ENCODE measurements at regions not wholly inside any gene's neighbourhood (a gene's known extent, or its start where the extent isn't known, plus 50 kb on each side); places are given as distances from the start of the nearest gene placed in this dataset.

DNA sequence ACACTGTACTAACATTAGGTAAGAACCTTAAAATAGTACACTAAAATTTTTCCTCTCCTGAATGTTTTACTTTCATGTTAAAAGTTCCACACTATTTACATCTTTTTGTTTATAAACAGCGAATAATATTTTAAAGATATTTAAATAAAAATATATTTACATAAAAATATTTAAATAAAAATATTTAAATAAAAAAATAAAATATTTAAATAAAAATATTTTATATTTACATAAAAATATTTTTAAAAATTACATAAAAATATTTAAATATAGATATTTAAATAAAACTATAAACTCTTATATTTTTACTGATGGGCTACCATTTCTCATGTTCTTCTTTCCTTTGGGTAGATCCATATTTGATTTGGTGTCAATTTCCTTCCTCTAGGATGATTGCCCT is 619.0 kb downstream of the ANKRD7 start:
- no peak overlapping the region for H3K4me3 ChIP-seq (ENCODE audit: low read length)
- H3K4me2 ChIP-seq (ENCODE audit: low read length), result no peak overlapping the region
- H3K27me3 ChIP-seq (ENCODE audit: low read depth, low read length), result no peaks in the 10 kb centered on the region
- H3K27ac ChIP-seq (ENCODE audit: low read length), result no peak overlapping the region
- H3K36me3 ChIP-seq (replicated peaks; ENCODE audit: low read depth, low read length), result no peaks in the 10 kb centered on the region
- no peaks in the 10 kb centered on the region for H3K9me3 ChIP-seq (ENCODE audit: insufficient read depth, low read length)
- peaks cover 5% of the 10 kb centered on the region; the same call in 1 of the 2 replicates for H3K4me1 ChIP-seq (ENCODE audit: low read length)
- no peak overlapping the region for H2AFZ ChIP-seq (ENCODE audit: low read depth, low read length)
- no peaks in the 10 kb centered on the region for H3K79me2 ChIP-seq (ENCODE audit: low read length)
- TF ChIP-seq EZH2phosphoT487 (IDR thresholded peaks at IDR 0.05; ENCODE audit: low read depth), result no peak
- TF ChIP-seq CTCF (IDR thresholded peaks at IDR 0.05; ENCODE audit: low read depth, low read length), result no peak
- no peak overlapping the region for H3K9ac ChIP-seq (ENCODE audit: low read length)
- no peaks in the 10 kb centered on the region for H4K20me1 ChIP-seq (ENCODE audit: insufficient read depth, low read length)

DNA sequence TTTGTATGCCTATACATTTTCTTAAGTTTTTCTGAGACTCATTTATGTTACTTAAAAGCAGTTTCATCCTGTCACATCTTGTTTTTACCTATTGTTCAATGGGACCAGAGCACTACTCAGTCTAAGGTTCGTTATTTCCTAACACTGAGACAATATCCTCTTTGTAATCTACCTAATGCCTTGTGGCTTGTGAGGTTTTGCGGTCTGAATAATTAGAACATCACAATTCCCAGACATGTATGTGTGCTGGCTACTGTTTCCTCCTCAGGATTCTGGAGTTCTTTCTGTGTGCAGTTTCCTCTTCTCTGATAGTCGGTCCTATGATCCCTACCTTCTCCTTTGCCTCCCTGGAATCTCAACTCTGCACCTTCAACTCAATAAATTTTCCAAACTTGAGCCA is 620.2 kb downstream of the ANKRD7 start:
- TF ChIP-seq CTCF (IDR thresholded peaks at IDR 0.05; ENCODE audit: low read depth, low read length) (no peak), EZH2phosphoT487 (IDR thresholded peaks at IDR 0.05; ENCODE audit: low read depth) (no peak)
- Histone ChIP-seq H3K27ac (ENCODE audit: low read length) (no peak overlapping the region), H3K27me3 (ENCODE audit: low read depth, low read length) (no peaks in the 10 kb centered on the region), H4K20me1 (ENCODE audit: insufficient read depth, low read length) (no peaks in the 10 kb centered on the region), H3K9me3 (ENCODE audit: insufficient read depth, low read length) (no peaks in the 10 kb centered on the region), H3K4me3 (ENCODE audit: low read length) (no peak overlapping the region), H3K4me2 (ENCODE audit: low read length) (no peak overlapping the region), H3K36me3 (replicated peaks; ENCODE audit: low read depth, low read length) (no peaks in the 10 kb centered on the region), H3K9ac (ENCODE audit: low read length) (no peak overlapping the region), H3K79me2 (ENCODE audit: low read length) (no peaks in the 10 kb centered on the region), H2AFZ (ENCODE audit: low read depth, low read length) (no peak overlapping the region), H3K4me1 (ENCODE audit: low read length) (no peaks in the 10 kb centered on the region)

DNA sequence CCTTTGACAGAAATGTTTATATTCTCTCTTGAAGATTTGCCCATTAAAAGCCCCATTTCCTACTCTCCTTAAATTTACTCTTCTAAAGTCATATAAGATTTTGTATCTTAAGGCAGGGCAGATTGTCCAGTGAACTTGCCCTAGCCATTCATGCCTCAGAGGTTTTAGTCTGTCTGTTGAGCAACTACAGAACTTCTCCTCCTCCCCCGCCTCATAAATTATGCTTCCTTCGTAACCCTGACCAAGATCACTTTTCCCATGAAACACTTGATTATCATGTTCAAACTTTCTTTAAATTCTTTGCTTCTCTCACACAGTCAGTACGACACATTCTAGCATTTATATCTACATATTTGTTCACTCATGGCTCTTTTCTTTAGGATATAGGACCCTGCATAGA is 621.3 kb downstream of the ANKRD7 start:
- Histone ChIP-seq H3K4me2 (ENCODE audit: low read length) (no peak overlapping the region), H3K27me3 (ENCODE audit: low read depth, low read length) (no peaks in the 10 kb centered on the region), H3K36me3 (replicated peaks; ENCODE audit: low read depth, low read length) (no peaks in the 10 kb centered on the region), H2AFZ (ENCODE audit: low read depth, low read length) (no peak overlapping the region), H3K79me2 (ENCODE audit: low read length) (no peaks in the 10 kb centered on the region), H3K4me1 (ENCODE audit: low read length) (no peaks in the 10 kb centered on the region), H4K20me1 (ENCODE audit: insufficient read depth, low read length) (no peaks in the 10 kb centered on the region), H3K4me3 (ENCODE audit: low read length) (no peak overlapping the region), H3K9me3 (ENCODE audit: insufficient read depth, low read length) (no peaks in the 10 kb centered on the region), H3K27ac (ENCODE audit: low read length) (no peak overlapping the region), H3K9ac (ENCODE audit: low read length) (no peak overlapping the region)
- TF ChIP-seq EZH2phosphoT487 (IDR thresholded peaks at IDR 0.05; ENCODE audit: low read depth) (no peak), CTCF (IDR thresholded peaks at IDR 0.05; ENCODE audit: low read depth, low read length) (no peak)

GRCh38 chr7:118846977-118847376 is 622.5 kb downstream of the ANKRD7 start:
- Histone ChIP-seq H4K20me1 (ENCODE audit: insufficient read depth, low read length) (no peaks in the 10 kb centered on the region), H3K36me3 (replicated peaks; ENCODE audit: low read depth, low read length) (no peaks in the 10 kb centered on the region), H3K9ac (ENCODE audit: low read length) (no peak overlapping the region), H3K27me3 (ENCODE audit: low read depth, low read length) (no peaks in the 10 kb centered on the region), H2AFZ (ENCODE audit: low read depth, low read length) (no peak overlapping the region), H3K4me3 (ENCODE audit: low read length) (no peak overlapping the region), H3K9me3 (ENCODE audit: insufficient read depth, low read length) (no peaks in the 10 kb centered on the region), H3K27ac (ENCODE audit: low read length) (no peak overlapping the region), H3K4me2 (ENCODE audit: low read length) (no peak overlapping the region), H3K4me1 (ENCODE audit: low read length) (no peaks in the 10 kb centered on the region), H3K79me2 (ENCODE audit: low read length) (no peaks in the 10 kb centered on the region)
- TF ChIP-seq CTCF (IDR thresholded peaks at IDR 0.05; ENCODE audit: low read depth, low read length) (no peak), EZH2phosphoT487 (IDR thresholded peaks at IDR 0.05; ENCODE audit: low read depth) (no peak)

Measured in OCI-LY3 (cell line).